ENCODE measurements at regions not wholly inside any gene's neighbourhood (a gene's known extent, or its start where the extent isn't known, plus 50 kb on each side); places are given as distances from the start of the nearest gene placed in this dataset.

- DNase-seq (ENCODE audit: low read depth in 3 of 3, low spot score in 2 of 3), result no peak
Observed at GRCh38 chr9:18422296-18423036, 51.5 kb upstream of the ADAMTSL1 start.

- DNase-seq (ENCODE audit: low read depth in 3 of 3, low spot score in 2 of 3), result no peak
Observed at GRCh38 chr9:18423791-18424531, 50.0 kb upstream of the ADAMTSL1 start.

Data from right renal cortex interstitium (tissue), 3 donors.